T-helper 1 cell (primary cell): ENCODE measurements at regions not wholly inside any gene's neighbourhood (a gene's known extent, or its start where the extent isn't known, plus 50 kb on each side); places are given as distances from the start of the nearest gene placed in this dataset.

ENCODE experiments used
- DNase-seq, 5 donors: peaks; one replicate each; pipeline ENCODE4 v3.0.0-alpha.2; 2012 to 2020

DNA sequence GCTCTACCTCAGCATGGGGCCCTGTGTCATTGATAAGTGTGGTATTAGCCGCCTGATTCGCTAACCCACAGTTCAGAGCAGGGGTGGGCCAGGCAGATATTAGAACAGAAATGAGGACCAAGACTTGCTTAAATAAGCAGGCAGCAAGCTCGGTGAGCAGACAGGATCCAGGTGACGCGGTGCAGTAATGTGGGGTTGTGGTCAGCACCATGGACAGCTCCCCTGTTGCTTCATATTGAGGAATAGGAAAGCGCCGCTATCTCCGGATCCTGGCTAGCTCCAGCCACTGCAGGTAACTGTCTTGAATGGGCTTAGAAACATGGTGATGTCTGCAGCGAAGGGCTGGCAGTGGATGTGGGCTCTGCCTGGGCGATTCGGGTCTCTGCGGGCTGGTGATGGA lies 51.3 kb upstream of the GPR26 start:
- peak in 3 of 5 donors; percentile 10 to 42 (median 11) for DNase-seq
